Vagina (tissue), 2 donors: ENCODE measurements at regions not wholly inside any gene's neighbourhood (a gene's known extent, or its start where the extent isn't known, plus 50 kb on each side); places are given as distances from the start of the nearest gene placed in this dataset.

ENCODE experiments used
- DNase-seq, 2 donors: peaks; one replicate each; pipeline ENCODE4 v3.0.0-alpha.2; 2017; ENCODE audit errors: extremely low spot score in 2 of 2
- H3K27ac ChIP-seq: fragments of 200-600 bp; sonication (generic); one replicate; pipeline ENCODE4 v1.5.1; 2019
- H3K27me3 ChIP-seq: fragments of 200-600 bp; sonication (generic); one replicate; pipeline ENCODE4 v1.5.1; 2019
- H3K36me3 ChIP-seq, 2 donors: fragments of 200-600 bp; sonication (generic); one replicate each; pipeline ENCODE4 v1.5.1; 2017 to 2019
- H3K4me1 ChIP-seq: fragments of 200-600 bp; sonication (generic); one replicate; pipeline ENCODE4 v1.5.1; 2019
- H3K4me3 ChIP-seq, 2 donors: fragments of 200-600 bp; sonication (generic); 1 replicate in 1 of 2; 2 replicates in 1 of 2; pipeline ENCODE4 v1.5.1; 2016 to 2019
- H3K9me3 ChIP-seq: fragments of 200-600 bp; sonication (generic); one replicate; pipeline ENCODE4 v1.5.1; 2019
- CTCF ChIP-seq, 3 experiments: fragments of 450-650 bp in 2 of 3; fragments of 200-600 bp in 1 of 3; sonication (generic) in 1 of 3; IDR thresholded peaks; one replicate each; pipeline ENCODE4 v1.5.1; 2017 to 2019; ENCODE audit warnings: antibody characterized with exemption in 3 of 3, mild to moderate bottlenecking in 2 of 3, moderate library complexity in 2 of 3
- POLR2A ChIP-seq, 2 donors: fragments of 450-650 bp; IDR thresholded peaks; one replicate each; pipeline ENCODE4 v1.6.1; 2017; ENCODE audit warnings: antibody characterized with exemption in 2 of 2, mild to moderate bottlenecking in 2 of 2, moderate library complexity in 2 of 2
- POLR2AphosphoS5 ChIP-seq, 2 donors: sonication (generic); formaldehyde crosslinking; IDR thresholded peaks; one replicate each; pipeline ENCODE4 v1.9.0; 2017; ENCODE audit warnings: antibody characterized with exemption in 2 of 2, mild to moderate bottlenecking in 2 of 2, low read depth in 1 of 2; ENCODE audit not compliant: insufficient read depth in 1 of 2
- intact Hi-C: fragments of 100-400 bp; cut with DNase I; formaldehyde crosslinking; loops from one replicate; pipeline ENCODE4 v1.15.1; 2023

GRCh38 chr4:100118181-100118580, 72.1 kb downstream of the DDIT4L start:
- no peak for TF ChIP-seq POLR2AphosphoS5 (IDR thresholded peaks at IDR 0.05; ENCODE audit: insufficient read depth in 1 of 2, low read depth in 1 of 2)
- TF ChIP-seq CTCF (IDR thresholded peaks at IDR 0.05), result no peak
- H3K36me3 ChIP-seq, result no peaks in the 10 kb centered on the region
- H3K4me3 ChIP-seq, result no peak overlapping the region
- H3K4me1 ChIP-seq, result no peaks in the 10 kb centered on the region
- intact Hi-C loops, result no loop called here
- H3K27ac ChIP-seq, result no peak overlapping the region
- no peaks in the 10 kb centered on the region for H3K9me3 ChIP-seq
- no peaks in the 10 kb centered on the region for H3K27me3 ChIP-seq
- DNase-seq, result no peak

- no peaks in the 10 kb centered on the region for H3K4me1 ChIP-seq
- H3K9me3 ChIP-seq, result no peaks in the 10 kb centered on the region
- no peak overlapping the region for H3K4me3 ChIP-seq
- no peaks in the 10 kb centered on the region for H3K27me3 ChIP-seq
- no peak overlapping the region for H3K27ac ChIP-seq
- no peaks in the 10 kb centered on the region for H3K36me3 ChIP-seq
- no peak for DNase-seq
- TF ChIP-seq CTCF (IDR thresholded peaks at IDR 0.05) (no peak), POLR2A (IDR thresholded peaks at IDR 0.05) (no peak), POLR2AphosphoS5 (IDR thresholded peaks at IDR 0.05; ENCODE audit: insufficient read depth in 1 of 2, low read depth in 1 of 2) (no peak)
- intact Hi-C loops, result no loop called here
Observed at GRCh38 chr4:100117750-100118149, 72.5 kb downstream of the DDIT4L start.

- Histone ChIP-seq H3K4me3 (no peak overlapping the region), H3K36me3 (no peaks in the 10 kb centered on the region), H3K9me3 (no peaks in the 10 kb centered on the region), H3K27me3 (no peaks in the 10 kb centered on the region), H3K27ac (no peak overlapping the region), H3K4me1 (no peaks in the 10 kb centered on the region)
- DNase-seq, result no peak
- no peak for TF ChIP-seq CTCF (IDR thresholded peaks at IDR 0.05)
- TF ChIP-seq POLR2AphosphoS5 (IDR thresholded peaks at IDR 0.05; ENCODE audit: insufficient read depth in 1 of 2, low read depth in 1 of 2), result no peak
- TF ChIP-seq POLR2A (IDR thresholded peaks at IDR 0.05), result no peak
- intact Hi-C loops, result no loop called here
Observed at GRCh38 chr4:100114909-100115308, 75.4 kb downstream of the DDIT4L start.

GRCh38 chr4:100113732-100114131, 76.5 kb downstream of the DDIT4L start:
- Histone ChIP-seq H3K27ac (no peak overlapping the region), H3K9me3 (no peaks in the 10 kb centered on the region), H3K36me3 (no peaks in the 10 kb centered on the region), H3K4me1 (no peaks in the 10 kb centered on the region), H3K4me3 (no peak overlapping the region), H3K27me3 (no peaks in the 10 kb centered on the region)
- TF ChIP-seq CTCF (IDR thresholded peaks at IDR 0.05), result no peak
- no peak for TF ChIP-seq POLR2AphosphoS5 (IDR thresholded peaks at IDR 0.05; ENCODE audit: insufficient read depth in 1 of 2, low read depth in 1 of 2)
- TF ChIP-seq POLR2A (IDR thresholded peaks at IDR 0.05), result no peak
- intact Hi-C loops, result no loop called here
- DNase-seq, result no peak

GRCh38 chr4:100113096-100113495, 77.2 kb downstream of the DDIT4L start:
- no peaks in the 10 kb centered on the region for H3K4me1 ChIP-seq
- intact Hi-C loops, result no loop called here
- TF ChIP-seq CTCF (IDR thresholded peaks at IDR 0.05), result no peak
- no peak for TF ChIP-seq POLR2AphosphoS5 (IDR thresholded peaks at IDR 0.05; ENCODE audit: insufficient read depth in 1 of 2, low read depth in 1 of 2)
- TF ChIP-seq POLR2A (IDR thresholded peaks at IDR 0.05), result no peak
- H3K4me3 ChIP-seq, result no peak overlapping the region
- no peaks in the 10 kb centered on the region for H3K36me3 ChIP-seq
- no peak overlapping the region for H3K27ac ChIP-seq
- no peak for DNase-seq
- H3K9me3 ChIP-seq, result no peaks in the 10 kb centered on the region
- no peaks in the 10 kb centered on the region for H3K27me3 ChIP-seq
